Esophagus squamous epithelium (tissue), 4 donors: ENCODE measurements at regions not wholly inside any gene's neighbourhood (a gene's known extent, or its start where the extent isn't known, plus 50 kb on each side); places are given as distances from the start of the nearest gene placed in this dataset.

Experiments used
- POLR2A ChIP-seq, 4 donors: fragments of 450-650 bp; IDR thresholded peaks; one replicate each; pipeline ENCODE4 v1.6.1; 2017; ENCODE audit warnings: antibody characterized with exemption in 4 of 4, mild to moderate bottlenecking in 4 of 4, moderate library complexity in 3 of 4
- TF ChIP-seq, protein P1 (sequence below), 6 experiments: fragments of 450-650 bp in 4 of 6; fragments of 200-600 bp in 2 of 6; sonication (generic) in 2 of 6; IDR thresholded peaks; one replicate each; pipeline ENCODE4 v1.5.1; 2016 to 2019; ENCODE audit warnings: antibody characterized with exemption in 6 of 6, mild to moderate bottlenecking in 4 of 6, moderate library complexity in 4 of 6

DNA sequence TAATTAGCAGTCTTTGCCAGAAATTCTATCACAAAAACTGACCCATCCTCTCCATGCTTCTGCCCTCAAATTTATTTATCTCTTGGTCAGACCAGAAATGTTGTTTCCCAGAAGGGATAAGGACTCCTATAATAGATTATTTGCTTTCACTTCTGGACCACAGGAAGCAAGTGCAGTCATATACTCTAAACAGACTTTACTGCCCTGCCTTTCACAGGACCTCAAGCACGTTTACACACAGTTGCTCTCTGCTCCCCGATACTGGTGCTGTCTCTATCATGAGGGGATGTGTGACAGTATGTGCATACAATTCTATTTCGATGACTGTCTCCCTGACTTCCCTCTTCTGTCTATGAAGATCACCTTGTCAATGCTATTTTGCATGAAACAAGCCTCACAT lies 205.5 kb upstream of the TGFBR2 start:
- no peak for TF ChIP-seq POLR2A (IDR thresholded peaks at IDR 0.05)
- TF ChIP-seq, protein P1, sequence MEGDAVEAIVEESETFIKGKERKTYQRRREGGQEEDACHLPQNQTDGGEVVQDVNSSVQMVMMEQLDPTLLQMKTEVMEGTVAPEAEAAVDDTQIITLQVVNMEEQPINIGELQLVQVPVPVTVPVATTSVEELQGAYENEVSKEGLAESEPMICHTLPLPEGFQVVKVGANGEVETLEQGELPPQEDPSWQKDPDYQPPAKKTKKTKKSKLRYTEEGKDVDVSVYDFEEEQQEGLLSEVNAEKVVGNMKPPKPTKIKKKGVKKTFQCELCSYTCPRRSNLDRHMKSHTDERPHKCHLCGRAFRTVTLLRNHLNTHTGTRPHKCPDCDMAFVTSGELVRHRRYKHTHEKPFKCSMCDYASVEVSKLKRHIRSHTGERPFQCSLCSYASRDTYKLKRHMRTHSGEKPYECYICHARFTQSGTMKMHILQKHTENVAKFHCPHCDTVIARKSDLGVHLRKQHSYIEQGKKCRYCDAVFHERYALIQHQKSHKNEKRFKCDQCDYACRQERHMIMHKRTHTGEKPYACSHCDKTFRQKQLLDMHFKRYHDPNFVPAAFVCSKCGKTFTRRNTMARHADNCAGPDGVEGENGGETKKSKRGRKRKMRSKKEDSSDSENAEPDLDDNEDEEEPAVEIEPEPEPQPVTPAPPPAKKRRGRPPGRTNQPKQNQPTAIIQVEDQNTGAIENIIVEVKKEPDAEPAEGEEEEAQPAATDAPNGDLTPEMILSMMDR (IDR thresholded peaks at IDR 0.05): no peak
